ENCODE measurements at regions not wholly inside any gene's neighbourhood (a gene's known extent, or its start where the extent isn't known, plus 50 kb on each side); places are given as distances from the start of the nearest gene placed in this dataset.

DNA sequence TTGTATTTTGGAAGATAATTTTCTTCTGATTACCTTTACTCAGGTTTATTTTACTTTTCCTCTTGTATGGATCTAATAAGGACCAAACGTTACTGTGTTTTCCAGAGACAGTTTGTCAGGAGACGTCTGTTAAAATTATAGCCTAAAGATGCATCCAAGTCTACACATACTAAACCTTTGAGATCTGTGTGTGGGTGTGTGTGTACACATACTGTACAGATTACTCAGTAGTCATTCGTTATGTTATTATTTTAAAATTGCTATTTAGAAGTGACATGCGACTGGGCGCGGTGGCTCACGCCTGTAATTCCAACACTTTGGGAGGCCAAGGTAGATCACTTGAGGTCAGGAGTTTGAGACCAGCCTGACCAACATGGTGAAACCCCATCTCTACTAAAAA lies 51.6 kb upstream of the CNTLN start:
- no peak for FAIRE-seq
- H3K36me3 ChIP-seq (ENCODE audit: control insufficient read depth, insufficient read depth, low read length), result no peaks in the 10 kb centered on the region
- peak; percentile 23 for DNase-seq (ENCODE audit: low read depth)
- TF ChIP-seq, protein P1, sequence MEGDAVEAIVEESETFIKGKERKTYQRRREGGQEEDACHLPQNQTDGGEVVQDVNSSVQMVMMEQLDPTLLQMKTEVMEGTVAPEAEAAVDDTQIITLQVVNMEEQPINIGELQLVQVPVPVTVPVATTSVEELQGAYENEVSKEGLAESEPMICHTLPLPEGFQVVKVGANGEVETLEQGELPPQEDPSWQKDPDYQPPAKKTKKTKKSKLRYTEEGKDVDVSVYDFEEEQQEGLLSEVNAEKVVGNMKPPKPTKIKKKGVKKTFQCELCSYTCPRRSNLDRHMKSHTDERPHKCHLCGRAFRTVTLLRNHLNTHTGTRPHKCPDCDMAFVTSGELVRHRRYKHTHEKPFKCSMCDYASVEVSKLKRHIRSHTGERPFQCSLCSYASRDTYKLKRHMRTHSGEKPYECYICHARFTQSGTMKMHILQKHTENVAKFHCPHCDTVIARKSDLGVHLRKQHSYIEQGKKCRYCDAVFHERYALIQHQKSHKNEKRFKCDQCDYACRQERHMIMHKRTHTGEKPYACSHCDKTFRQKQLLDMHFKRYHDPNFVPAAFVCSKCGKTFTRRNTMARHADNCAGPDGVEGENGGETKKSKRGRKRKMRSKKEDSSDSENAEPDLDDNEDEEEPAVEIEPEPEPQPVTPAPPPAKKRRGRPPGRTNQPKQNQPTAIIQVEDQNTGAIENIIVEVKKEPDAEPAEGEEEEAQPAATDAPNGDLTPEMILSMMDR (IDR thresholded peaks at IDR 0.05; ENCODE audit: insufficient read depth, low read length, severe bottlenecking), result no peak
- no peaks in the 10 kb centered on the region for H3K27me3 ChIP-seq (ENCODE audit: control insufficient read depth, insufficient read depth, low read length)
- no peak overlapping the region for H3K4me3 ChIP-seq (ENCODE audit: low read depth, low read length)

GRCh38 chr9:17082343-17083064 lies 52.3 kb upstream of the CNTLN start:
- no peak overlapping the region for H3K4me3 ChIP-seq (ENCODE audit: low read depth, low read length)
- TF ChIP-seq, protein P1 (IDR thresholded peaks at IDR 0.05; ENCODE audit: insufficient read depth, low read length, severe bottlenecking), result no peak
- FAIRE-seq, result no peak
- no peak for DNase-seq (ENCODE audit: low read depth)
- H3K36me3 ChIP-seq (ENCODE audit: control insufficient read depth, insufficient read depth, low read length), result no peaks in the 10 kb centered on the region
- H3K27me3 ChIP-seq (ENCODE audit: control insufficient read depth, insufficient read depth, low read length), result no peaks in the 10 kb centered on the region

GRCh38 chr9:17081814-17082213 lies 53.0 kb upstream of the CNTLN start:
- Histone ChIP-seq H3K27me3 (ENCODE audit: control insufficient read depth, insufficient read depth, low read length) (no peaks in the 10 kb centered on the region), H3K4me3 (ENCODE audit: low read depth, low read length) (no peak overlapping the region), H3K36me3 (ENCODE audit: control insufficient read depth, insufficient read depth, low read length) (no peaks in the 10 kb centered on the region)
- TF ChIP-seq, protein P1 (IDR thresholded peaks at IDR 0.05; ENCODE audit: insufficient read depth, low read length, severe bottlenecking), result no peak
- FAIRE-seq, result no peak
- DNase-seq (ENCODE audit: low read depth), result no peak

- DNase-seq (ENCODE audit: low read depth) (no peak), FAIRE-seq (no peak)
- TF ChIP-seq, protein P1 (IDR thresholded peaks at IDR 0.05; ENCODE audit: insufficient read depth, low read length, severe bottlenecking), result no peak
- Histone ChIP-seq H3K4me3 (ENCODE audit: low read depth, low read length) (no peak overlapping the region), H3K36me3 (ENCODE audit: control insufficient read depth, insufficient read depth, low read length) (no peaks in the 10 kb centered on the region), H3K27me3 (ENCODE audit: control insufficient read depth, insufficient read depth, low read length) (no peaks in the 10 kb centered on the region)
Observed at GRCh38 chr9:17081351-17081750, 53.5 kb upstream of the CNTLN start.

- Histone ChIP-seq H3K36me3 (ENCODE audit: control insufficient read depth, insufficient read depth, low read length) (no peaks in the 10 kb centered on the region), H3K27me3 (ENCODE audit: control insufficient read depth, insufficient read depth, low read length) (no peaks in the 10 kb centered on the region), H3K4me3 (ENCODE audit: low read depth, low read length) (no peak overlapping the region)
- DNase-seq (ENCODE audit: low read depth) (no peak), FAIRE-seq (no peak)
- TF ChIP-seq, protein P1 (IDR thresholded peaks at IDR 0.05; ENCODE audit: insufficient read depth, low read length, severe bottlenecking), result no peak
Observed at GRCh38 chr9:17075758-17076485, 58.9 kb upstream of the CNTLN start.

Measured in bronchial epithelial cell (primary cell).